ENCODE measurements at regions not wholly inside any gene's neighbourhood (a gene's known extent, or its start where the extent isn't known, plus 50 kb on each side); places are given as distances from the start of the nearest gene placed in this dataset.

DNA sequence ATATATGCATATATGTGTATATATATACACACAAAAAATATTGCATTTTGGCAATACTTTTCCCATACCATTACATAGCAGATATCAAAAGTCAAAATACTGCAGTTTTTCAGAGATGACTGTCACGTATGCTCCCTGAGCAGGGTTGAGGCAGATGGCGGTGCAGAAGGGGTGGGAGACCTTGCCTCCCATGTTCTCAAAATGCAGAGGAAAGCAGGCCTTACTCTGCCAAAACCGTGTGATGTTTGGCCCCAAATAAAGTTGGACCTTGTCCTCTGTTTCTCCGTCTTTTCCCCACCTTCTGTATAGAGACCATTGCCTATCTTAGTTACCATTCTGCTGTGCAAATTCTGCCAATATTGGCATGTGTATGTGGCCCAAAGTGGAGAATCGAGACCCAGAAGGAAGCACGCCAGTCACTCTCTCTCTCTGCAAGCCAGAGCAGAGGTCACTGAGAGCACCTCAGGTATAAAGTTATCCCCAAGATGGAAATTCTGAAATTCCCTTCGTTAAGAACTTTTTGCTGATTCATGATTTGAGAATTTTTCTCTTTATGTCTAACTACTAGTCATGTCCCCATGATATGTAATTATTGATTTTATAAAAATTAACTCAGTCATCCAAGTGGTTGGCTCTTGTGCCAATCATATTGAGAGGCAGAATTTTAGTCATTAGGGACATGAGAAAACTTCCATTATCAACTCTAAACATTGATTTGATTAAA lies 898.8 kb downstream of the EPHA4 start:
- Histone ChIP-seq H3K9me3 (ENCODE audit: control insufficient read depth in 2 of 2, low read length in 2 of 2) (no peaks in the 10 kb centered on the region), H3K27ac (ENCODE audit: low read depth in 2 of 2, low read length in 2 of 2) (no peak overlapping the region), H3K27me3 (ENCODE audit: control insufficient read depth in 2 of 2, insufficient read depth in 2 of 2, low read length in 2 of 2) (no peaks in the 10 kb centered on the region), H3K4me3 (ENCODE audit: low read length in 2 of 2) (no peak overlapping the region), H3K36me3 (ENCODE audit: control insufficient read depth in 2 of 2, insufficient read depth in 2 of 2, low read length in 2 of 2) (no peaks in the 10 kb centered on the region), H3K4me1 (ENCODE audit: control insufficient read depth in 2 of 2, insufficient read depth in 2 of 2, low read length in 2 of 2) (no peaks in the 10 kb centered on the region), H3K9ac (ENCODE audit: low read depth in 1 of 2, low read length in 2 of 2) (no peak overlapping the region)

DNA sequence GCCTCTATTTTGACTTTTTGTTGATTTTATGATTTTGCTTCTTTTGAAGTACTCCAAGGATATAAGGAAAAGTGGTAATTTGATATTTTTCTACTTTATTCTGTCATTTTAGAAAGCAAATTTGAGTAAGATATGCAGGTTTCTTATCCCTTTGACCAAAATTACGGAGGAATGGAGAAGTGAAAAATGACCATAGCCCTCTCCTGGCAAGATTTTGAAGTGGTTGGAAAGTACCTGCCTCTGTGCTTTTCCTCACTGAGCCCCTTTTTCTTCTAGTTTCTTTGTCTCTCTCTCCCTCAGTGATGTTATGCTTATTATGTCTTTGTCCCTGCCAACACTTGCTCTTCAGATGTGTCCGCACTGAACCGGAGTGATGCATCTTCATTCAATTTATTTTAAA lies 898.1 kb downstream of the EPHA4 start:
- no peak overlapping the region for H3K9ac ChIP-seq (ENCODE audit: low read depth in 1 of 2, low read length in 2 of 2)

DNA sequence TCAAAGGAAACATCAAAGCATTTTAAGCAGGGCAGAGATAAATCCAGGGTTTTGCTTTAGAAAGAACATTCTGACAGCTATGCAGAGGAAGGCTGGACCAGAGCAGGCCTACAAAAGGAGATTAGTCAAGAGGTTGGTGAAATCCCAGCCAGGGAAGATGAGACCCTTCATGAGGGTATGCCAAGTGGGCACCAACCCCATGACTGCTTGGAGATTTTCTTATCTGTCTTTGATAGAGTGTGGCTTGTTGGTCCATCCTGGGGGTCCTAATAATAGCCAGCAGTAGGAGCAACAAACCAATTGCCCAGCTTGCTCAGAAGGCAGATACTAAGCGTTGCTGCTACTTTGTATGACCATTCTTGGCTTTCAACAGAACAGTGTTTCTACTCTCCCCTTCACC lies 895.4 kb downstream of the EPHA4 start:
- no peak overlapping the region for H3K9ac ChIP-seq (ENCODE audit: low read depth in 1 of 2, low read length in 2 of 2)
- H3K27me3 ChIP-seq (ENCODE audit: control insufficient read depth in 2 of 2, insufficient read depth in 2 of 2, low read length in 2 of 2) = no peaks in the 10 kb centered on the region
- no peaks in the 10 kb centered on the region for H3K4me1 ChIP-seq (ENCODE audit: control insufficient read depth in 2 of 2, insufficient read depth in 2 of 2, low read length in 2 of 2)
- H3K36me3 ChIP-seq (ENCODE audit: control insufficient read depth in 2 of 2, insufficient read depth in 2 of 2, low read length in 2 of 2) = no peaks in the 10 kb centered on the region
- no peak overlapping the region for H3K27ac ChIP-seq (ENCODE audit: low read depth in 2 of 2, low read length in 2 of 2)
- no peak overlapping the region for H3K4me3 ChIP-seq (ENCODE audit: low read length in 2 of 2)
- no peaks in the 10 kb centered on the region for H3K9me3 ChIP-seq (ENCODE audit: control insufficient read depth in 2 of 2, low read length in 2 of 2)

More for the DNA sequence above, 898.1 kb downstream of the EPHA4 start:
- Histone ChIP-seq H3K27ac (ENCODE audit: low read depth in 2 of 2, low read length in 2 of 2) (no peak overlapping the region), H3K9me3 (ENCODE audit: control insufficient read depth in 2 of 2, low read length in 2 of 2) (no peaks in the 10 kb centered on the region), H3K27me3 (ENCODE audit: control insufficient read depth in 2 of 2, insufficient read depth in 2 of 2, low read length in 2 of 2) (no peaks in the 10 kb centered on the region), H3K4me1 (ENCODE audit: control insufficient read depth in 2 of 2, insufficient read depth in 2 of 2, low read length in 2 of 2) (no peaks in the 10 kb centered on the region), H3K36me3 (ENCODE audit: control insufficient read depth in 2 of 2, insufficient read depth in 2 of 2, low read length in 2 of 2) (no peaks in the 10 kb centered on the region), H3K4me3 (ENCODE audit: low read length in 2 of 2) (no peak overlapping the region)

DNA sequence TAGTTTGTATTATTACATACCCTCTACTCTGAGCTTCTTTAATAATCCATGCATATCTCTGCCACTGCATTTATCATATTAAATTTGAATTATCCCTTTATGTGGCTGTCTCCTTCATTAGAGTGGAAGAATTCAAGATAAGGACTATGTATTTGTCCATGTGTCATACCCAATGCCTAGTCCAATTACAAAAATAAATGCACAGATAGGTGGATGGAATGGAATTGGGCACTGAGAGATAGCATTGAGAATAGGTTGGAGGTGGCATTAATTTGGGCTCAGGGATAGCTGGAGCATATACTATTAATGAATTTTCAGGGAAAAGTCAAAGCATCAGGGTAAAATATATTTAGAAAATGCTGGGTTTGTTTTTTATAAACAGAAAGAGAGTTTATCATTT lies 893.2 kb downstream of the EPHA4 start:
- Histone ChIP-seq H3K4me1 (ENCODE audit: control insufficient read depth in 2 of 2, insufficient read depth in 2 of 2, low read length in 2 of 2) (no peaks in the 10 kb centered on the region), H3K9me3 (ENCODE audit: control insufficient read depth in 2 of 2, low read length in 2 of 2) (no peaks in the 10 kb centered on the region), H3K27ac (ENCODE audit: low read depth in 2 of 2, low read length in 2 of 2) (no peak overlapping the region), H3K4me3 (ENCODE audit: low read length in 2 of 2) (no peak overlapping the region), H3K36me3 (ENCODE audit: control insufficient read depth in 2 of 2, insufficient read depth in 2 of 2, low read length in 2 of 2) (no peaks in the 10 kb centered on the region), H3K9ac (ENCODE audit: low read depth in 1 of 2, low read length in 2 of 2) (no peak overlapping the region), H3K27me3 (ENCODE audit: control insufficient read depth in 2 of 2, insufficient read depth in 2 of 2, low read length in 2 of 2) (no peaks in the 10 kb centered on the region)

DNA sequence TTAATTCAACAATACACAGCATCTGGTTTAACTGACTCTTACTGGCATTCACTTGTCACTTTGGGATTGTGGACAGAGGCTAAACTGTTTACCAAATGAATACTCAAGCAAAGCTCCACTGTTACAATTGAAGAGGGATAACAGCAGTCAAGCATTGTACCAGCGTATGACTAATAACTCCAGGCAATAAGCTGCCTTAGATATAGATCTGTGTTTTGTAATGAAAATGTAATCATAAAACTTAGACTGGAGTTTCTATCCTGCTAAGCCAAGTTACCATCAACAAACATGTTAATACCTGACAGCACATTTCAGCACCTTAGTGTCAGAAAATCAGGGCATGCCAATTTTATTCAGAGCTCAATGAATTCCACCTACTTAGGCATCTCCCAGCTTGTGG lies 889.5 kb downstream of the EPHA4 start:
- no peaks in the 10 kb centered on the region for H3K9me3 ChIP-seq (ENCODE audit: control insufficient read depth in 2 of 2, low read length in 2 of 2)
- no peaks in the 10 kb centered on the region for H3K36me3 ChIP-seq (ENCODE audit: control insufficient read depth in 2 of 2, insufficient read depth in 2 of 2, low read length in 2 of 2)
- H3K4me1 ChIP-seq (ENCODE audit: control insufficient read depth in 2 of 2, insufficient read depth in 2 of 2, low read length in 2 of 2) = no peaks in the 10 kb centered on the region
- H3K4me3 ChIP-seq (ENCODE audit: low read length in 2 of 2) = no peak overlapping the region
- no peak overlapping the region for H3K9ac ChIP-seq (ENCODE audit: low read depth in 1 of 2, low read length in 2 of 2)
- no peaks in the 10 kb centered on the region for H3K27me3 ChIP-seq (ENCODE audit: control insufficient read depth in 2 of 2, insufficient read depth in 2 of 2, low read length in 2 of 2)
- H3K27ac ChIP-seq (ENCODE audit: low read depth in 2 of 2, low read length in 2 of 2) = no peak overlapping the region

DNA sequence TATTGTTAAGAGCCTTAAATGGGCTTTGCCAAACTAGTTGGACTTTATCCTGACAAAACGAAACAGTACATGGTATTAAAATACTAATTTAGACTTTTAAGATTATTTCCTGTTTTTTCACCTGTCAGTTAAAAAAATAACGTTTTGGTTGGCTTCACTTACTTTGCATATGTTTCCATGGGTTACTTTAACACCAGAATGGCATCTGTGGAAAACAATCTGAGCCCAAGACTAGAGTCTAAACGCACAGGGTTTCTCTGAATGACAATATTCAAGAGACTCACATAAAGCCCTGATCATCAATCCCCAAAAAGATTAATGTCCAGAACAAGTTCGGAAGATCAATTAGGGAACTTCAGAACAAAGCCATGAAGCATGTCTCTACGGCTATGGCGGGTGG lies 888.0 kb downstream of the EPHA4 start:
- no peak overlapping the region for H3K9ac ChIP-seq (ENCODE audit: low read depth in 1 of 2, low read length in 2 of 2)
- no peaks in the 10 kb centered on the region for H3K27me3 ChIP-seq (ENCODE audit: control insufficient read depth in 2 of 2, insufficient read depth in 2 of 2, low read length in 2 of 2)
- H3K4me1 ChIP-seq (ENCODE audit: control insufficient read depth in 2 of 2, insufficient read depth in 2 of 2, low read length in 2 of 2) = no peaks in the 10 kb centered on the region
- H3K27ac ChIP-seq (ENCODE audit: low read depth in 2 of 2, low read length in 2 of 2) = no peak overlapping the region
- no peaks in the 10 kb centered on the region for H3K9me3 ChIP-seq (ENCODE audit: control insufficient read depth in 2 of 2, low read length in 2 of 2)
- H3K4me3 ChIP-seq (ENCODE audit: low read length in 2 of 2) = no peak overlapping the region
- H3K36me3 ChIP-seq (ENCODE audit: control insufficient read depth in 2 of 2, insufficient read depth in 2 of 2, low read length in 2 of 2) = no peaks in the 10 kb centered on the region

DNA sequence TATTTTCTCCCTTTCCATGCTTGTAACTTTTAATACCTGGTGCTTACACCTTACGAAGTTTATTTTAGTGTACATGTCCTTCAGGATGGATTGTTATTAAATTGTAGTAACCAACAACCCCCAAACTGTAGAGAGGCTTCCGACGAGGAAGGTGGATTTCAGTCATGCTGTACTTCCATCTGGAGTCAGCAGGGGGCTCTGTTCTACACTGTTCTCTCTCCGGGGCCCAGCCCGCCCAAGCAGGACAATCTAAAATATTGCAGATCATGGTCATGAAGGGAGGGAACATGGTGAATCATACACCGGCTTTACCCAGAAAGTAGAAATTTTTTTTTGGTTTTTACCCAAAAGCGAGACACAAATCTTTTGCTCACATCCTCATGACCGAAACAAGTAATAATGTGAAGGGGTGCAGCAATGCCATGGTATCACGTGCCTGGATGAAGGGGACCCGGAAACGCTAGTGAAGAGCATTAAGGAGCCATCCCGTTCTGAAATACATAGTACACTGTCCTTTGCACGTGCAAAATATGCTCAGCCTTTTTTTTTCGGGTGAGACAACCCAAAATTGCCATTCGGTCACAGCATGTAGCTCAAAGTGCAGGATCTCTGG lies 884.8 kb downstream of the EPHA4 start:
- Histone ChIP-seq H3K36me3 (ENCODE audit: control insufficient read depth in 2 of 2, insufficient read depth in 2 of 2, low read length in 2 of 2) (no peaks in the 10 kb centered on the region), H3K9ac (ENCODE audit: low read depth in 1 of 2, low read length in 2 of 2) (no peak overlapping the region), H3K9me3 (ENCODE audit: control insufficient read depth in 2 of 2, low read length in 2 of 2) (no peaks in the 10 kb centered on the region), H3K27me3 (ENCODE audit: control insufficient read depth in 2 of 2, insufficient read depth in 2 of 2, low read length in 2 of 2) (no peaks in the 10 kb centered on the region), H3K27ac (ENCODE audit: low read depth in 2 of 2, low read length in 2 of 2) (no peak overlapping the region), H3K4me1 (ENCODE audit: control insufficient read depth in 2 of 2, insufficient read depth in 2 of 2, low read length in 2 of 2) (no peaks in the 10 kb centered on the region), H3K4me3 (ENCODE audit: low read length in 2 of 2) (no peak overlapping the region)

DNA sequence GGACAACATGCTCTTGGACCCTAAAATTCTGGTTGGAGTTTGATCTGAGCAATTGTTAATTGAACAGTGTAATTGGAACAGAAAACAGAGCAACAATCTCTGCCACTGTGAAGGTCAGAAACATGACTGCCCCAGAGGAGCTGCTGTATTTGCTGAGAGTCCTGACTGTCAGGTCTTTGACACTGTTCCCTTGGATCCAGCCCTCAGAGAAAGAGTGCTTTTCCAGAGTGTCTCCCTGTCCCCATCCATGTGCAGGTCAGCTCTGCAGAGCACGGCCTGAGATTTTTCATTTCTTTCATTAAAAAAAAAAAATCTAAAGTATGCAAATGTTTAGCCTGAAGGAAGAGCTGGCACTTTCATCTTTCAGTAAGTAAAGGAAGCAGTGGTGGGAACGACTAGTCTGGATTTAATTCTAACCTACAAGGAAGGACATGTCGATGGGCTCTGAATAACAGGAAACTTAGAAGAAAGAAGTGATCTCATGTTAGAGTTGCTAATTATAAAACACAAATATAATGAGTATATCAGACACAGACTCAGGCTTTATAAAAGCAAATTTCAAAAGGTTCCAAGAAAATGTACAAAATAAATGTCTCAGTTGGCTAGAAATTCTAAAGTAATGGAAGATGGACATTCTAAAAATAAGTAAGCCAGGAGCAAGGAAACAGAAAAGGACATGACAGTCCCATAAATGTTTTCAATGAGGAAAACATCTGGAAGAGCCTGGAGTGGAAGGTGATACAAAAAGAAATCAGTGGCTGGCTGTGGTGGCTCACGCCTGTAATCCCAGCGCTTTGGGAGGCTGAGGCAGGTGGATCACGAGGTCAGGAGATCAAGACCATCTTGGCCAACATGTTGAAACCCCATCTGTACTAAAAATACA lies 876.5 kb downstream of the EPHA4 start:
- H3K4me3 ChIP-seq (ENCODE audit: low read length in 2 of 2) = no peak overlapping the region
- H3K27me3 ChIP-seq (ENCODE audit: control insufficient read depth in 2 of 2, insufficient read depth in 2 of 2, low read length in 2 of 2) = peaks cover 0 to 2% of the 10 kb centered on the region in 2 donors
- no peak overlapping the region for H3K9ac ChIP-seq (ENCODE audit: low read depth in 1 of 2, low read length in 2 of 2)
- no peak overlapping the region for H3K27ac ChIP-seq (ENCODE audit: low read depth in 2 of 2, low read length in 2 of 2)
- H3K4me1 ChIP-seq (ENCODE audit: control insufficient read depth in 2 of 2, insufficient read depth in 2 of 2, low read length in 2 of 2) = no peaks in the 10 kb centered on the region
- no peaks in the 10 kb centered on the region for H3K36me3 ChIP-seq (ENCODE audit: control insufficient read depth in 2 of 2, insufficient read depth in 2 of 2, low read length in 2 of 2)
- H3K9me3 ChIP-seq (ENCODE audit: control insufficient read depth in 2 of 2, low read length in 2 of 2) = no peaks in the 10 kb centered on the region

DNA sequence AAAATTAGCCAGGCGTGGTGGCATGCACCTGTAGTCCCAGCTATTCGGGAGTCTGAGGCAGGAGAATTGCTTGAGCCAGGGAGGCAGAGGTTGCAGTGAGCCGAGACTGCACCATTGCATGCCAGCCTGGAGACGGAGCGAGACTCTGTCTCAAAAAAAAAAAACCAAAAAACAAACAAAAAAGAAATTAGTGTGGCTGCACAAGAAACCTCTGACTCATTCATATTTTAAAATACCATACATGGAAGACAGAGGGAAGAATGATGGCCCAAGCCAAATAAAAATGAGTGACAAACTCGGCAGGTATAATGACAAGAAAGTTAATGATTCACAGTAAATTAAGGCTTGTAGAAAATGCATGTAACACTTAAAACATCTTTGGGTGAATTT lies 875.8 kb downstream of the EPHA4 start:
- H3K9ac ChIP-seq (ENCODE audit: low read depth in 1 of 2, low read length in 2 of 2) = no peak overlapping the region
- no peaks in the 10 kb centered on the region for H3K9me3 ChIP-seq (ENCODE audit: control insufficient read depth in 2 of 2, low read length in 2 of 2)
- peaks cover 0 to 2% of the 10 kb centered on the region in 2 donors for H3K27me3 ChIP-seq (ENCODE audit: control insufficient read depth in 2 of 2, insufficient read depth in 2 of 2, low read length in 2 of 2)
- H3K36me3 ChIP-seq (ENCODE audit: control insufficient read depth in 2 of 2, insufficient read depth in 2 of 2, low read length in 2 of 2) = no peaks in the 10 kb centered on the region
- H3K27ac ChIP-seq (ENCODE audit: low read depth in 2 of 2, low read length in 2 of 2) = no peak overlapping the region
- H3K4me1 ChIP-seq (ENCODE audit: control insufficient read depth in 2 of 2, insufficient read depth in 2 of 2, low read length in 2 of 2) = no peaks in the 10 kb centered on the region
- H3K4me3 ChIP-seq (ENCODE audit: low read length in 2 of 2) = no peak overlapping the region

DNA sequence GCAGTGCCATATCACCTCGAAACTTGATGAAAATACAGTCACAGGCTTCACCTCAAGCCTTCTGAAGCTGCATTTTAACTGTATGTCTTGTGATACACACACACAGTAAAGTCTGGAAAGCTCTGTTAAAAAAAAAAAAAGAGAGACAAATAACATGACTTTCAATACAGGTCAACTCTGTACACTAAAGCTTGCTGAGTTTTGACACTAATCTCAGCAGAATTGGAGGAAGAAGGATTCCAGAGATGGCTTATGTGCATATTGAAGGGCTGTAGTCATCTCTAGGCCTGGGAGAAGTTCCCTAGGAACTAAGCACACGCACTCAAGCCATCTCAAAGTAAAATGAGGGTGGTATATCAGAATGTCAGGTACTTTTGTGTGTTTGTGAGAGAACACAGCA lies 875.1 kb downstream of the EPHA4 start:
- H3K27me3 ChIP-seq (ENCODE audit: control insufficient read depth in 2 of 2, insufficient read depth in 2 of 2, low read length in 2 of 2) = peaks cover 0 to 2% of the 10 kb centered on the region in 2 donors
- no peak overlapping the region for H3K27ac ChIP-seq (ENCODE audit: low read depth in 2 of 2, low read length in 2 of 2)
- H3K36me3 ChIP-seq (ENCODE audit: control insufficient read depth in 2 of 2, insufficient read depth in 2 of 2, low read length in 2 of 2) = no peaks in the 10 kb centered on the region
- no peak overlapping the region for H3K9ac ChIP-seq (ENCODE audit: low read depth in 1 of 2, low read length in 2 of 2)
- no peaks in the 10 kb centered on the region for H3K9me3 ChIP-seq (ENCODE audit: control insufficient read depth in 2 of 2, low read length in 2 of 2)
- no peaks in the 10 kb centered on the region for H3K4me1 ChIP-seq (ENCODE audit: control insufficient read depth in 2 of 2, insufficient read depth in 2 of 2, low read length in 2 of 2)
- H3K4me3 ChIP-seq (ENCODE audit: low read length in 2 of 2) = no peak overlapping the region

All from mucosa of rectum (tissue), 2 donors.